ENCODE measurements at regions not wholly inside any gene's neighbourhood (a gene's known extent, or its start where the extent isn't known, plus 50 kb on each side); places are given as distances from the start of the nearest gene placed in this dataset.

- no peak for TF ChIP-seq CTCF (IDR thresholded peaks at IDR 0.05)
- no peak overlapping the region for H3K4me3 Mint-ChIP-seq
- H3K4me1 Mint-ChIP-seq (ENCODE audit: low read depth) = peaks cover 34% of the 10 kb centered on the region
- DNase-seq = no peak
- H3K9me3 Mint-ChIP-seq = no peaks in the 10 kb centered on the region
- H3K27me3 Mint-ChIP-seq (ENCODE audit: insufficient read depth) = no peaks in the 10 kb centered on the region
- H3K27ac Mint-ChIP-seq = no peak overlapping the region
- H3K36me3 Mint-ChIP-seq (ENCODE audit: low read depth) = peaks cover 3% of the 10 kb centered on the region; the same call in 1 of the 2 replicates
Measured at GRCh38 chr4:187232196-187232595, 508.5 kb upstream of the FAT1 start.

GRCh38 chr4:187232796-187233195, 509.1 kb upstream of the FAT1 start:
- Mint-ChIP-seq H3K4me3 (no peak overlapping the region), H3K4me1 (ENCODE audit: low read depth) (peaks cover 33% of the 10 kb centered on the region), H3K27me3 (ENCODE audit: insufficient read depth) (no peaks in the 10 kb centered on the region), H3K27ac (no peak overlapping the region), H3K9me3 (no peaks in the 10 kb centered on the region), H3K36me3 (ENCODE audit: low read depth) (peaks cover 5% of the 10 kb centered on the region; the same call in 1 of the 2 replicates)
- no peak for DNase-seq
- no peak for TF ChIP-seq CTCF (IDR thresholded peaks at IDR 0.05)

GRCh38 chr4:187235456-187236170, 512.0 kb upstream of the FAT1 start:
- Mint-ChIP-seq H3K9me3 (no peaks in the 10 kb centered on the region), H3K27me3 (ENCODE audit: insufficient read depth) (no peaks in the 10 kb centered on the region; the same call in 1 of the 2 replicates), H3K27ac (peak overlapping the region; percentile 36; the same call in 1 of the 2 replicates), H3K36me3 (ENCODE audit: low read depth) (peaks cover 5% of the 10 kb centered on the region; the same call in 1 of the 2 replicates), H3K4me3 (no peak overlapping the region), H3K4me1 (ENCODE audit: low read depth) (peaks cover 22% of the 10 kb centered on the region)
- no peak for TF ChIP-seq CTCF (IDR thresholded peaks at IDR 0.05)
- no peak for DNase-seq

GRCh38 chr4:187236209-187236890, 512.7 kb upstream of the FAT1 start:
- Mint-ChIP-seq H3K36me3 (ENCODE audit: low read depth) (peaks cover 5% of the 10 kb centered on the region; the same call in 1 of the 2 replicates), H3K27me3 (ENCODE audit: insufficient read depth) (no peaks in the 10 kb centered on the region; the same call in 1 of the 2 replicates), H3K4me3 (no peak overlapping the region), H3K27ac (peak overlapping the region; percentile 36), H3K9me3 (no peaks in the 10 kb centered on the region), H3K4me1 (ENCODE audit: low read depth) (peaks cover 22% of the 10 kb centered on the region)
- DNase-seq = peak; percentile 78
- no peak for TF ChIP-seq CTCF (IDR thresholded peaks at IDR 0.05)

GRCh38 chr4:187238646-187239045, 515.0 kb upstream of the FAT1 start:
- TF ChIP-seq CTCF (IDR thresholded peaks at IDR 0.05) = no peak
- Mint-ChIP-seq H3K27me3 (ENCODE audit: insufficient read depth) (no peaks in the 10 kb centered on the region; the same call in 1 of the 2 replicates), H3K27ac (no peak overlapping the region), H3K36me3 (ENCODE audit: low read depth) (peaks cover 9% of the 10 kb centered on the region), H3K4me1 (ENCODE audit: low read depth) (peaks cover 22% of the 10 kb centered on the region), H3K9me3 (peaks cover 4% of the 10 kb centered on the region; the same call in 1 of the 2 replicates), H3K4me3 (no peak overlapping the region)
- DNase-seq = no peak

Measured in HFFc6 (cell line).